OCI-LY1 (cell line): ENCODE measurements at regions not wholly inside any gene's neighbourhood (a gene's known extent, or its start where the extent isn't known, plus 50 kb on each side); places are given as distances from the start of the nearest gene placed in this dataset.

Source experiments
- H2AFZ ChIP-seq: fragments of 200-600 bp; sonication (generic), shearing (Covaris generic); 2 replicates; pipeline ENCODE4 v1.6.0; 2014; ENCODE audit warnings: antibody characterized with exemption, mild to moderate bottlenecking, low read length
- H3F3A ChIP-seq: fragments of 200-600 bp; sonication (generic), shearing (Covaris generic); 2 replicates; pipeline ENCODE4 v1.6.0; 2014; ENCODE audit warnings: mild to moderate bottlenecking, antibody characterized with exemption, low read length, moderate library complexity; ENCODE audit not compliant: insufficient read depth
- H3K27ac ChIP-seq: fragments of 200-600 bp; sonication (generic); 2 replicates; pipeline ENCODE4 v1.5.1; 2014; ENCODE audit warnings: low read length, mixed run types, mild to moderate bottlenecking, low read depth; ENCODE audit not compliant: poor library complexity, severe bottlenecking
- H3K27me3 ChIP-seq: fragments of 200-600 bp; sonication (generic); 2 replicates; pipeline ENCODE4 v1.6.0; 2014; ENCODE audit warnings: antibody characterized with exemption, mild to moderate bottlenecking, low read length, moderate library complexity; ENCODE audit not compliant: insufficient read depth
- H3K36me3 ChIP-seq: fragments of 200-600 bp; sonication (generic); 2 replicates; pipeline ENCODE4 v1.6.1; 2014; ENCODE audit warnings: mild to moderate bottlenecking, antibody characterized with exemption, low read length, moderate library complexity, mixed read lengths; ENCODE audit not compliant: insufficient read depth
- H3K4me1 ChIP-seq: fragments of 200-600 bp; sonication (generic); 2 replicates; pipeline ENCODE4 v1.5.1; 2014; ENCODE audit warnings: mild to moderate bottlenecking, low read length, moderate library complexity; ENCODE audit not compliant: insufficient read depth, severe bottlenecking
- H3K4me2 ChIP-seq: fragments of 200-600 bp; sonication (generic), shearing (Covaris generic); 2 replicates; pipeline ENCODE4 v1.6.1; 2014; ENCODE audit warnings: low read length
- H3K4me3 ChIP-seq: fragments of 200-600 bp; sonication (generic); 2 replicates; pipeline ENCODE4 v1.5.1; 2014; ENCODE audit warnings: low read length, low read depth, mild to moderate bottlenecking, mixed read lengths; ENCODE audit not compliant: poor library complexity, severe bottlenecking
- H3K79me2 ChIP-seq: fragments of 200-600 bp; shearing (Covaris generic); 2 replicates; pipeline ENCODE4 v1.6.1; 2016; ENCODE audit warnings: mixed run types, low read length, mixed read lengths; ENCODE audit not compliant: insufficient read depth
- H3K9ac ChIP-seq: fragments of 200-600 bp; sonication (generic), shearing (Covaris generic); 2 replicates; pipeline ENCODE4 v1.6.1; 2014; ENCODE audit warnings: mild to moderate bottlenecking, low read length, mixed read lengths
- H3K9me2 ChIP-seq: fragments of 200-600 bp; sonication (generic), shearing (Covaris generic); 2 replicates; pipeline ENCODE4 v1.6.1; 2014; ENCODE audit warnings: low read depth, mild to moderate bottlenecking, low read length, mixed read lengths
- H3K9me3 ChIP-seq: fragments of 200-600 bp; shearing (Covaris generic); 2 replicates; pipeline ENCODE4 v1.6.1; 2014; ENCODE audit warnings: low read length, mixed read lengths
- H4K20me1 ChIP-seq: fragments of 200-600 bp; sonication (generic), shearing (Covaris generic); 2 replicates; pipeline ENCODE4 v1.6.0; 2016; ENCODE audit warnings: mild to moderate bottlenecking, low read length; ENCODE audit not compliant: insufficient read depth
- EZH2 ChIP-seq: fragments of 200-600 bp; sonication (generic), shearing (Covaris generic); IDR thresholded peaks from 2 replicates; pipeline ENCODE4 v1.8.0; 2017; ENCODE audit warnings: borderline replicate concordance, mixed run types, mild to moderate bottlenecking, antibody characterized with exemption, low read length, moderate library complexity, mixed read lengths
- TF ChIP-seq, protein P1 (sequence below): fragments of 200-600 bp; sonication (generic), shearing (Covaris generic); IDR thresholded peaks from 2 replicates; pipeline ENCODE4 v1.5.1; 2017; ENCODE audit warnings: mild to moderate bottlenecking, antibody characterized with exemption, low read length, moderate library complexity, mixed read lengths

GRCh38 chr7:131098527-131098926, 229.1 kb upstream of the MKLN1 start:
- Histone ChIP-seq H3K27ac (peak overlapping the region; percentile 45), H3K27me3 (no peaks in the 10 kb centered on the region), H3K9ac (peak overlapping the region; percentile 16; the same call in 1 of the 2 replicates), H3K36me3 (peaks cover 86% of the 10 kb centered on the region), H2AFZ (no peak overlapping the region), H3K9me2 (no peaks in the 10 kb centered on the region), H3F3A (no peaks in the 10 kb centered on the region), H3K4me2 (peak overlapping the region; percentile 81), H4K20me1 (no peaks in the 10 kb centered on the region; the same call in 1 of the 2 replicates), H3K79me2 (peaks cover 99% of the 10 kb centered on the region), H3K9me3 (no peaks in the 10 kb centered on the region), H3K4me3 (peak overlapping the region; percentile 46), H3K4me1 (peaks cover 94% of the 10 kb centered on the region)
- no peak for TF ChIP-seq EZH2
- TF ChIP-seq, protein P1, sequence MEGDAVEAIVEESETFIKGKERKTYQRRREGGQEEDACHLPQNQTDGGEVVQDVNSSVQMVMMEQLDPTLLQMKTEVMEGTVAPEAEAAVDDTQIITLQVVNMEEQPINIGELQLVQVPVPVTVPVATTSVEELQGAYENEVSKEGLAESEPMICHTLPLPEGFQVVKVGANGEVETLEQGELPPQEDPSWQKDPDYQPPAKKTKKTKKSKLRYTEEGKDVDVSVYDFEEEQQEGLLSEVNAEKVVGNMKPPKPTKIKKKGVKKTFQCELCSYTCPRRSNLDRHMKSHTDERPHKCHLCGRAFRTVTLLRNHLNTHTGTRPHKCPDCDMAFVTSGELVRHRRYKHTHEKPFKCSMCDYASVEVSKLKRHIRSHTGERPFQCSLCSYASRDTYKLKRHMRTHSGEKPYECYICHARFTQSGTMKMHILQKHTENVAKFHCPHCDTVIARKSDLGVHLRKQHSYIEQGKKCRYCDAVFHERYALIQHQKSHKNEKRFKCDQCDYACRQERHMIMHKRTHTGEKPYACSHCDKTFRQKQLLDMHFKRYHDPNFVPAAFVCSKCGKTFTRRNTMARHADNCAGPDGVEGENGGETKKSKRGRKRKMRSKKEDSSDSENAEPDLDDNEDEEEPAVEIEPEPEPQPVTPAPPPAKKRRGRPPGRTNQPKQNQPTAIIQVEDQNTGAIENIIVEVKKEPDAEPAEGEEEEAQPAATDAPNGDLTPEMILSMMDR = no peak

- Histone ChIP-seq H3F3A (no peaks in the 10 kb centered on the region; the same call in 1 of the 2 replicates), H3K4me1 (peaks cover 100% of the 10 kb centered on the region), H3K27ac (peak overlapping the region; percentile 45), H2AFZ (no peak overlapping the region), H3K36me3 (peaks cover 90% of the 10 kb centered on the region), H3K4me2 (peak overlapping the region; percentile 81), H4K20me1 (no peaks in the 10 kb centered on the region; the same call in 1 of the 2 replicates), H3K79me2 (peaks cover 100% of the 10 kb centered on the region), H3K9me2 (no peaks in the 10 kb centered on the region), H3K9me3 (no peaks in the 10 kb centered on the region), H3K9ac (peak overlapping the region; percentile 9; the same call in 1 of the 2 replicates), H3K27me3 (no peaks in the 10 kb centered on the region), H3K4me3 (peak overlapping the region; percentile 32)
- TF ChIP-seq, protein P1 = no peak
- TF ChIP-seq EZH2 = no peak
Observed at GRCh38 chr7:131100357-131101054, 227.2 kb upstream of the MKLN1 start.

GRCh38 chr7:131103997-131104396, 223.7 kb upstream of the MKLN1 start:
- no peak overlapping the region for H2AFZ ChIP-seq
- peak overlapping the region; percentile 64 for H3K4me3 ChIP-seq
- H3K36me3 ChIP-seq = peaks cover 84% of the 10 kb centered on the region
- H3K9me2 ChIP-seq = no peaks in the 10 kb centered on the region
- TF ChIP-seq EZH2 = no peak
- TF ChIP-seq, protein P1 = no peak
- H3K79me2 ChIP-seq = peaks cover 90% of the 10 kb centered on the region
- H3K4me2 ChIP-seq = peak overlapping the region; percentile 81
- peaks cover 73% of the 10 kb centered on the region for H3K4me1 ChIP-seq
- no peaks in the 10 kb centered on the region for H4K20me1 ChIP-seq
- H3K9ac ChIP-seq = peak overlapping the region; percentile 65; the same call in 1 of the 2 replicates
- no peaks in the 10 kb centered on the region; the same call in 1 of the 2 replicates for H3F3A ChIP-seq
- no peaks in the 10 kb centered on the region for H3K27me3 ChIP-seq
- no peaks in the 10 kb centered on the region for H3K9me3 ChIP-seq
- H3K27ac ChIP-seq = peak overlapping the region; percentile 80
